GM18951 (cell line): ENCODE measurements at regions not wholly inside any gene's neighbourhood (a gene's known extent, or its start where the extent isn't known, plus 50 kb on each side); places are given as distances from the start of the nearest gene placed in this dataset.

Experiments used
- POLR2A ChIP-seq: IDR thresholded peaks from 4 replicates; pipeline ENCODE4 v1.6.1; 2011; ENCODE audit warnings: mild to moderate bottlenecking; ENCODE audit not compliant: insufficient read length, insufficient read depth; ENCODE audit errors: extremely low read depth
- in situ Hi-C: fragments of 300-500 bp; cut with MboI; formaldehyde crosslinking; loops from one replicate; pipeline ENCODE4 v1.12.0; 2022; ENCODE audit warnings: low sequenced_read_pairs, mixed read lengths, inconsistent platforms; ENCODE audit not compliant: unreplicated experiment

GRCh38 chr2:226124548-226125011 lies 675.0 kb downstream of the IRS1 start:
- in situ Hi-C loops, result no loop called here
- no peak for TF ChIP-seq POLR2A

DNA sequence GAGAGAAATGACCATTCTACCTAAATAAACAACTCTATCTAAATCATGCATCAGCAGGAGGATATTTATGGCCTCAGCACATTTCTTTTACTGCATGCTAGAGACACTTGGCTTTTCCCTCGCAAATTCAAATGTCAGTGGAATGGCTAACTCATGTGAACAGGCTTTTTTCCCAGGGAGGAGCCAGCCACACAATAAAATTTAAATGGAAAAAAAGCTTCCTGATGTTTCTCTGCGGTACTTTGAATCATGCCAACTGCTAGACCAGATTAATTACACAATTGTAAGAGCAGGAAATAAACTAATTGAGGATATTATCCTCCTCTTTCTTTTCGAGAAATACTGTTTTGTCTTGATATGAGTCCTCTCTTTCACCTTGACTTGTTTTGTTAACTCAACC lies 676.3 kb downstream of the IRS1 start:
- no peak for TF ChIP-seq POLR2A
- in situ Hi-C loops, result no loop called here

- in situ Hi-C loops, result no loop called here
- no peak for TF ChIP-seq POLR2A
Observed at GRCh38 chr2:226122041-226122440, 677.6 kb downstream of the IRS1 start.

- in situ Hi-C loops, result no loop called here
- no peak for TF ChIP-seq POLR2A
Observed at GRCh38 chr2:226121046-226121738, 678.4 kb downstream of the IRS1 start.

DNA sequence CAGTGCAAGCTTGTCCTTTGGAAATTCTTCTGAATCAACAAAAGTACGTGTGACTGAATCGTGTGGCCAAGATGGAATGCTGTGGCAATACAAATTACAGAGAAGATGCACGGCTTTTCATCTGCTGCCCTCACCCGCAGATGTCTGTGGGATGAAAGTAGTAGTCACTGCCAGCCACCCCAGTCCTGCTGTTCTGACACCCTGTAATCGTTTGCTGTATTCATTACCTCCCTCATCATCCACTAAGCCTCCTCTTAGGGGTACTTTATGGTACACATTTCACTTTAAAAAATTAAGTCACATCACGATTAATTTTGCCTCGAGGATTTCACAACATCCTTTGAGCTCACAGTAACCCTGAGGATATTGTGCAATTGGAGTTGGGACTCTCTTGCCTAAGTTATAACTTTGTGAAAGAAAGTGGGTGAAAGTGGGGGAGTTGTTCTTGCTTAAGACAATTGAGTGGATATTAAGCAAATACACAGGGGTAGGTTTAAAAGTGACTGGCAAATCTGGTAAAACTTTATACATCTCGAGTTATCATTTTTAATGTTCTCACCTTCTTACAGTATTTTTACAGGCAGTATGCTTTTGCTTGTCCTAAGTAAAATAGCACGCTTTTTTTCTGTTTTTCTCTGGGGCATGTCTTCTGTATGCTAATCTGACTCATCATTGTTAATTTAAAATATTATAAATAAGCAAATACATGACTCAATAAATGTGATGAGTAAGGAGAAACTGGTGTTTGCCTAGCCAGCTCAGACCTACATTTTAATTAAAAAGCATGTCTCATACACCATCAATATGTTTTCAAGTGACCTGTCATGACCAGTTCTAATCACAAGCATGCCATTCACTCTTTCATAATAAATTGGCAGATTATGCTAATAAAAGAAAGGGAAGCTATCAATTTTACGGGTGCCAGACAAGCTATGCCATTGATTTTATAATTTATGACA lies 680.9 kb downstream of the IRS1 start:
- in situ Hi-C loops, result no loop called here
- TF ChIP-seq POLR2A, result no peak

- TF ChIP-seq POLR2A, result no peak
Observed at GRCh38 chr2:226117510-226118065, 682.0 kb downstream of the IRS1 start.

DNA sequence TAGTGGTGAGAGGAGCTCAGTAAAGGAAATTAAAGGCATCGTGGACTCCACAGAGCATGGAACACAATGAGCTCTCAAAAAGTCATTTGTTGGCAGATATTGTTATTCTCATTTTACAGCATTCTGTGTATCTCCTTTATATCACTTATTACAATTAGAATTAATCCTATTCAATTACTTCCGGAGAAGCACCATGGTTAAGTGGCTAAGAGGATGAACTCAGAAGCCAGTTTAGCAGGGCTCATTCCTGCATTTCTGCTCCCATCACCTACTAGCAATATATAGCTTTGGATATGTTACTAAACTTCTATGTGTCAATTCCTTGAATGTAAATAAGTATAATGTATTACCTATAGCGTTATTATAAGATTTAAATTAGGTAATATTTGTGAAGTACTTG lies 683.3 kb downstream of the IRS1 start:
- no peak for TF ChIP-seq POLR2A
- in situ Hi-C loops, result no loop called here

More at GRCh38 chr2:226117510-226118065, 682.0 kb downstream of the IRS1 start:
- in situ Hi-C loops, result no loop called here

DNA sequence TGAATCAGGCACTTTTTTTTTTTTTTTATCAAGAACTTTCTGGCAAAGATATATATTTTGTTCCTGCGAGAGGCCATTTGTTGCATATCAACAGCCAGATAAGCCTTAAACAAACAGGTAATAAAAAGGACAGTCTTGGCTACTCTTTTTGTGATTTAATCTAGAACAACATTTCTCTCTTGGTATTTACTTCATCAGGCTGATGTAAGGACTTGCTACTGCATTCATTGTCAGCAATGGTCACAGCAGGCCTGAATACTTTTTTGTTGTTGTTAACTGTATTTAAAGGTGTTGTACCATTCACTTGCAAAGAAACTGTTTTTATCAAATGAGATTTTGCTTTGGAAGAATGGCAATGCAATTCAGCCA lies 683.8 kb downstream of the IRS1 start:
- no peak for TF ChIP-seq POLR2A
- in situ Hi-C loops, result no loop called here

GRCh38 chr2:226115102-226115831 lies 684.4 kb downstream of the IRS1 start:
- in situ Hi-C loops, result no loop called here
- no peak for TF ChIP-seq POLR2A

- in situ Hi-C loops, result no loop called here
- TF ChIP-seq POLR2A, result no peak
Observed at GRCh38 chr2:226114436-226114835, 685.2 kb downstream of the IRS1 start.

DNA sequence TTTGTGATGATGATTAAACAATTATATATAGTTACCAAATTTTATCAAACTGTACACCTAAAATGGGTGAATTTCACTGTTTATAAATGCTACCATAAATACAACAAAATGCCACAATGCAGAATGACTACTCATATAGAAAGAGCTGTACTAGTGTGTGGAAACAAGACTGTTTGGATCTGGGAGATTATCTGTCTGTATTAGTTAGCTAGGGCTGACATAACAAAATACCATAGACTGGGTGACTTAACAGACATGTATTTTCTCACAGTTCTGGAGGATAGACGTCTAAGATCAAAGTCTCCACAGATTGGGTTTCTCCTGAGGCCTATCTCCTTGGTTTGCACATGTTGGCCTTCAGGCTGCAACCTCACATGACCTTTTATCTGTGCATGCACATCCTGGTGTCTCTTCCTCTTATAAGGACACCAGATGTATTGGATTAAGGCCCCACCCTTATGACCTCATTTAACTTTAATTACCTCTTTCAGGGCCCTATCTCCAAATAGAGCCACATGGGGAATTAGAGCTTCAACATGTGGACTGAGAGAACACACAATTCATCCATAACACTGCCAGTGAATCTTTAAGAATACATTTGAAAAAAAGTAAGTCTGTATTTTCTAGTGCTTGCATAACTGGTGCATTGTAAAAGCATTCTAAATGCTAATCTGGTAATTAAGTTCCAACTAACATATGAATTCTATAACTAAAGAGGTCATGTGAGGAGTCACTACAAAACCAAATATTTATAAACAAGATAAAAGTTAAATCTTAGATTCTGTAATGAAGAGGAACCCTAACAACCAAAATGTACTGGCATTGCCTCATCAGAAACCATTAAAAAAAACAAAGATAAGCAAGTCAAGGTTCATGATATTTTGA lies 699.6 kb downstream of the NYAP2 start:
- TF ChIP-seq POLR2A, result no peak
- in situ Hi-C loops, result no loop called here

- no peak for TF ChIP-seq POLR2A
- in situ Hi-C loops, result no loop called here
Observed at GRCh38 chr2:226095058-226095457, 695.5 kb downstream of the NYAP2 start.
